BE2C (cell line): ENCODE measurements at regions not wholly inside any gene's neighbourhood (a gene's known extent, or its start where the extent isn't known, plus 50 kb on each side); places are given as distances from the start of the nearest gene placed in this dataset.

ENCODE experiments used
- DNase-seq: peaks from one replicate; pipeline ENCODE4 v3.0.0-alpha.2; 2020
- H3K27me3 ChIP-seq: fragments of 250-450 bp; sonication (Bioruptor Pico); 2 replicates; pipeline ENCODE4 v1.5.1; 2020; ENCODE audit warnings: mild to moderate bottlenecking
- H3K36me3 ChIP-seq: fragments of 250-450 bp; sonication (Bioruptor Pico); 2 replicates; pipeline ENCODE4 v1.5.1; 2020; ENCODE audit warnings: mild to moderate bottlenecking
- H3K4me1 ChIP-seq: fragments of 250-450 bp; sonication (Bioruptor Pico); 2 replicates; pipeline ENCODE4 v1.5.1; 2020
- H3K4me3 ChIP-seq: 2 replicates; pipeline ENCODE4 v1.5.1; 2011; ENCODE audit warnings: low read depth, low read length
- H3K9me3 ChIP-seq: fragments of 250-450 bp; sonication (Bioruptor Pico); 2 replicates; pipeline ENCODE4 v1.5.1; 2020
- CTCF ChIP-seq: IDR thresholded peaks from 2 replicates; pipeline ENCODE4 v1.5.1; 2012; ENCODE audit warnings: mild to moderate bottlenecking, low read depth, low read length

- no peaks in the 10 kb centered on the region for H3K27me3 ChIP-seq
- H3K9me3 ChIP-seq: no peaks in the 10 kb centered on the region
- TF ChIP-seq CTCF: no peak
- no peak for DNase-seq
- no peaks in the 10 kb centered on the region for H3K4me1 ChIP-seq
- H3K36me3 ChIP-seq: no peaks in the 10 kb centered on the region
- no peak overlapping the region for H3K4me3 ChIP-seq
These were observed 277.7 kb downstream of the SETD4 start for GRCh38 chr21:35782667-35783066.

GRCh38 chr21:35780983-35781382, 279.3 kb downstream of the SETD4 start:
- no peaks in the 10 kb centered on the region for H3K27me3 ChIP-seq

GRCh38 chr21:35779690-35780570, 280.4 kb downstream of the SETD4 start:
- no peak overlapping the region for H3K4me3 ChIP-seq
- no peak for TF ChIP-seq CTCF
- H3K9me3 ChIP-seq: no peaks in the 10 kb centered on the region
- no peaks in the 10 kb centered on the region for H3K36me3 ChIP-seq
- DNase-seq: no peak
- no peaks in the 10 kb centered on the region for H3K27me3 ChIP-seq
- no peaks in the 10 kb centered on the region for H3K4me1 ChIP-seq

More at GRCh38 chr21:35780983-35781382, 279.3 kb downstream of the SETD4 start:
- no peak for DNase-seq
- H3K9me3 ChIP-seq: no peaks in the 10 kb centered on the region
- no peak overlapping the region for H3K4me3 ChIP-seq
- no peaks in the 10 kb centered on the region for H3K4me1 ChIP-seq
- no peaks in the 10 kb centered on the region for H3K36me3 ChIP-seq
- no peak for TF ChIP-seq CTCF

GRCh38 chr21:35779167-35779566, 281.2 kb downstream of the SETD4 start:
- H3K36me3 ChIP-seq: no peaks in the 10 kb centered on the region
- no peaks in the 10 kb centered on the region for H3K4me1 ChIP-seq
- no peak for TF ChIP-seq CTCF
- no peaks in the 10 kb centered on the region for H3K9me3 ChIP-seq
- no peaks in the 10 kb centered on the region for H3K27me3 ChIP-seq
- H3K4me3 ChIP-seq: no peak overlapping the region
- DNase-seq: no peak

GRCh38 chr21:35777081-35777480, 283.2 kb downstream of the SETD4 start:
- Histone ChIP-seq H3K9me3 (no peaks in the 10 kb centered on the region), H3K4me1 (no peaks in the 10 kb centered on the region), H3K36me3 (no peaks in the 10 kb centered on the region), H3K27me3 (no peaks in the 10 kb centered on the region), H3K4me3 (no peak overlapping the region)
- TF ChIP-seq CTCF: no peak
- no peak for DNase-seq

GRCh38 chr21:35775778-35776544, 284.4 kb downstream of the SETD4 start:
- Histone ChIP-seq H3K27me3 (no peaks in the 10 kb centered on the region), H3K36me3 (no peaks in the 10 kb centered on the region), H3K4me3 (no peak overlapping the region), H3K4me1 (no peaks in the 10 kb centered on the region), H3K9me3 (no peaks in the 10 kb centered on the region)
- TF ChIP-seq CTCF: no peak
- no peak for DNase-seq
